HUES6 (cell line): ENCODE measurements at regions not wholly inside any gene's neighbourhood (a gene's known extent, or its start where the extent isn't known, plus 50 kb on each side); places are given as distances from the start of the nearest gene placed in this dataset.

Experiments
- H3K27ac ChIP-seq: 2 replicates; pipeline ENCODE4 v1.7.0; 2013; ENCODE audit warnings: low read depth, mild to moderate bottlenecking, low read length, inconsistent platforms
- H3K27me3 ChIP-seq: 2 replicates; pipeline ENCODE4 v1.6.1; 2013; ENCODE audit warnings: low read length; ENCODE audit not compliant: control insufficient read depth, insufficient read depth
- H3K36me3 ChIP-seq: 2 replicates; pipeline ENCODE4 v1.6.1; 2013; ENCODE audit warnings: low read length; ENCODE audit not compliant: control insufficient read depth, insufficient read depth
- H3K4me1 ChIP-seq: 2 replicates; pipeline ENCODE4 v1.6.1; 2013; ENCODE audit warnings: low read length; ENCODE audit not compliant: control insufficient read depth, insufficient read depth
- H3K4me3 ChIP-seq: 2 replicates; pipeline ENCODE4 v1.5.1; 2013; ENCODE audit warnings: low read depth, low read length
- H3K9ac ChIP-seq: one replicate; pipeline ENCODE4 v1.6.1; 2013; ENCODE audit warnings: mild to moderate bottlenecking, low read length
- H3K9me3 ChIP-seq: 2 replicates; pipeline ENCODE4 v1.6.1; 2013; ENCODE audit warnings: low read depth, low read length; ENCODE audit not compliant: control insufficient read depth, insufficient read depth

DNA sequence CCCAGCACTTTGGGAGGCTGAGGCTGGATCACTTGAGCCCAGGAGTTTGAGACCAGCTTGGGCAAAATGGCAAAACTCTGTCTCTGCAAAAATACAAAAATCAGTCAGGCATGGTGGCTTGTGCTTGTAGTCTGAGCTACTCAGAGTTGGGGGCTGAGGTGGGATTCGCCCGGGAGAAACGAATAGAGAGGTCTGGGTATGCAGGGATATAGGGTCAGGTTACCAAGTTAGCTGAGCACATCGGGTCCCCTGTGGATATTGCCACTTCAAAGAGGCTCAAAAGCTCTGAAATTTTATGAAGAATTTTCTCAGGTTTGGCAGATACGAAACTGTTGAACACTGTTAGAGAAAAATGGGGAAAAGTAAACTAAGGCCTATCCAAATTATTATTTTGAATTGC lies 120.9 kb upstream of the SGK1 start:
- H3K9ac ChIP-seq, result no peak overlapping the region
- no peak overlapping the region for H3K4me3 ChIP-seq
- peaks cover 8% of the 10 kb centered on the region; the same call in 1 of the 2 replicates for H3K4me1 ChIP-seq
- H3K27ac ChIP-seq, result no peak overlapping the region
- no peaks in the 10 kb centered on the region for H3K27me3 ChIP-seq
- no peaks in the 10 kb centered on the region for H3K36me3 ChIP-seq
- H3K9me3 ChIP-seq, result no peaks in the 10 kb centered on the region

DNA sequence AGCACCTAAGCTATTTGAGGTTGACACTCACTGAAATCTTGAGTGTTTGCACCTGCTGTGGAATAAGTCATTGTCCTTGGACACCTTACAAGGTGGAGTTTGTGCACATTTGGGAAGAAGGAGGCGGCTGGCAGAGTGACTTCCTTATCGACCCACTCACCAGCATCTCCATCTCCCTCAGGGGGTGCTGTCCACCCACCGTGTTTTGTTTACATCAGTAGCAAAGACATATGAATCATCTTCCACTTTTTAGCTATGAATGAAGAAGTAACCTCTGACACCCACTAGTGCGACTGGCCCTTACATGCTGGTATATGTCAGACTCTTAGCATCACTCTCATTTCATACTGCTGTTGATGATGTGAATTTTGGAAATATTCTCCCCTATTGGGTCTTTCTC lies 119.5 kb upstream of the SGK1 start:
- Histone ChIP-seq H3K27ac (no peak overlapping the region), H3K36me3 (no peaks in the 10 kb centered on the region), H3K4me1 (peaks cover 8% of the 10 kb centered on the region; the same call in 1 of the 2 replicates), H3K27me3 (no peaks in the 10 kb centered on the region), H3K4me3 (no peak overlapping the region), H3K9me3 (no peaks in the 10 kb centered on the region), H3K9ac (no peak overlapping the region)

DNA sequence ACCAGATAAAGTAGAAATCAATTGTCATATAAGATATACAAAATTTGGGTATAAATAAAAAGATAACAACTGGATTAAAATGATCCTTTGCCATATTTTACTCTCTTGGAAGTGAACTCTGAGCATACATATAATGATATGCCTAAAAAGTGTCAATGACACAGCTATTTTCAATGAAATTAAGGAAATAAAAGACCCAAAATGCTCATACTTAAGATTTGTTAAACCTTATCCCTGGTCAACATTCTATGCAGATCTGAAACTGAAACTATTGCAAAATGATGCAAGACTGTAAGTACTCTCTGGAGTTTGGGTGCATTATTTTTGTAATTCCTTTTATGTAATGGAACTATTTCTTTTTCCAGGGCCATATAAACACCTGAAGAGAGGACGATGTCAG lies 119.0 kb upstream of the SGK1 start:
- H3K4me3 ChIP-seq, result no peak overlapping the region
- no peaks in the 10 kb centered on the region for H3K9me3 ChIP-seq
- H3K9ac ChIP-seq, result no peak overlapping the region
- H3K36me3 ChIP-seq, result no peaks in the 10 kb centered on the region
- peaks cover 8% of the 10 kb centered on the region; the same call in 1 of the 2 replicates for H3K4me1 ChIP-seq
- H3K27me3 ChIP-seq, result no peaks in the 10 kb centered on the region
- no peak overlapping the region for H3K27ac ChIP-seq

DNA sequence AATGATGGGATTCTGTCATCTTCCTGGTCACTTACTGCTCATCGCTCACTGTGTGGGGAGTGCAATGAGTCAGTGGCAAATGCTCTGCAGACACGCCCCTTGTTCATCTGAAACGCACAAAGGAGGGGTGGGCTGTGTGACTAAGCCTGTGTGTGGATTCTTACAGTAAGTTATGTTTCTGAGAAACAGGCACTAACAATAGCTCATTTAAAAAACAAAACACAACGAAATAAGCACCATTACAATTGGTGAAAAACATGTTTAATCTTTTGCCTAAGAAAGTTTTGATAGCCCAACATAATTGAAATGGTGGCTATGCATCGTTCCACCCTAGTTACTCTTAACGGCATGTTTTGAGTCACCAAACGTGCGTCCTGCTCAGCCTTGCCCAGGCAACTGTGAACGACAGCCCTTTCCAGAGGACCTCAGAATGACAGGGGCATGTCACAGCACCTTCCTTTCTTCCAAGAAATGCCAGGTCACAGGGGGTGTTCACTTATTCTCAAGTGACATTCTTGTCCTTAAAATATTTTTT lies 118.4 kb upstream of the SGK1 start:
- Histone ChIP-seq H3K27ac (no peak overlapping the region), H3K4me1 (peaks cover 8% of the 10 kb centered on the region; the same call in 1 of the 2 replicates), H3K9ac (no peak overlapping the region), H3K9me3 (no peaks in the 10 kb centered on the region), H3K4me3 (no peak overlapping the region; the same call in 1 of the 2 replicates), H3K36me3 (no peaks in the 10 kb centered on the region), H3K27me3 (no peaks in the 10 kb centered on the region)

DNA sequence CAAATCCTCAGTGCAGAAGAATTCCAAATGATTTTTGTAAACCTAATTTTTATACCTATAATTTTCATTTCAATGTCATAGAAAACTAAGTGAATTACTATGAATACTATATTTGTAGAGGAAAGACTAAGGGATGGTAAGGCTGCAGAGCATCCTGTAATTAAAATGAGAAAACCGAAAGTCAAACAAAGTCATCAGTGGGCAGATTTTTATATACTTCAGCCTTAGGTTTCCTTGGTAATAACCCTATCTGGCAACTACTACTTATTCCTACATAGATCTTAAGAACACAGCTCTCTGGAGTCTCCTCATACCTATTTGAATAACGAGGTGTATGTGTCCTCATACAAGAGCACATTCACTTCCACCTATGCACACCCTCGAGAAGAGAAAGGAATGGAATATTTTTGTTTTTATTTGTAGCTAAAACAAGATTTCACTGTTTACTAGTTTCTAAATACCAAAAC lies 117.9 kb upstream of the SGK1 start:
- H3K4me1 ChIP-seq, result peaks cover 8% of the 10 kb centered on the region; the same call in 1 of the 2 replicates
- H3K27ac ChIP-seq, result no peak overlapping the region
- H3K36me3 ChIP-seq, result no peaks in the 10 kb centered on the region
- H3K27me3 ChIP-seq, result no peaks in the 10 kb centered on the region
- H3K9me3 ChIP-seq, result no peaks in the 10 kb centered on the region
- no peak overlapping the region for H3K9ac ChIP-seq
- no peak overlapping the region for H3K4me3 ChIP-seq

DNA sequence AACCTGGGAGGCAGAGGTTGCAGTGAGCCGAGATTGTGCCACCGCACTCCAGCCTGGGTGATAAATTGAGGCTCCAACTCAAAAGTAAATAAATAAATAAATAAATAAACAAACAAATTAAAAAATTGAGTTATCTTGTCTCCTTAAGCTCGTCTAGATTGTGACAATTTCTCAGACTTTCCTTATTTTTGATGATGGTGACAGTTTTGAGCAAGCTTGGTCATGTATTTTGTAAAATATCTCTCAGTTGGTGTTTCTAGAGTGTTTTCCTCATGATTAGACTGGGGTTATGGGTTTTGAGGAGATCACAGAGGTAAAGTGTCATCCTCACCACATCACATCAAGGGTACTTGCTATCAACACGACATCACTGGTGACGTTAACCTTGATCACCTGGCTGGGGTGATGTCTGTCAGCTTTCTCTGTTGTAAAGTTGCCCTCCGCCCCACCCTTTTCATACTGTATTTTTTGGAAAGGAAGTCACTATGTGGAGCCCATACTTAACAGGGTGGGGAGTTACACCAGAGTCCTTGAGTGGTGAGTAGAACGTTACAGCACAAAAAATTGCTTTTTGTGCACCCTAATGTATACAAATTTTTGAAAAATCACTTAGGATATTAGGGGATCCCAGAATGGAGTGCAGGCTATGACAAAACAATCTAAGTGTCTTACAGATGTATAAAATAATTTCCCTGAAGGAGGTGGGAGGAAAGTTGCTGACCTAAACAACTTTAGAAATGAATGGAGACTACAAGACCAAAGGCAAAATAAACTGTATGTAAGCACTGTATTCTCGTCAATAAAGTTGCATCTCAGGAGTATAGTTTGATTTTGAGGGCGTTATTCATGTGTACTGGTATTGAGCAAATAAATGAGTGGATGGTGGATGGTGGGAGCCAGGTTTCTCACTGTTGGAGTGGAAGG lies 116.4 kb upstream of the SGK1 start:
- no peaks in the 10 kb centered on the region for H3K27me3 ChIP-seq
- H3K4me1 ChIP-seq, result peaks cover 8% of the 10 kb centered on the region; the same call in 1 of the 2 replicates
- H3K27ac ChIP-seq, result no peak overlapping the region
- no peaks in the 10 kb centered on the region for H3K9me3 ChIP-seq
- H3K9ac ChIP-seq, result no peak overlapping the region
- no peak overlapping the region for H3K4me3 ChIP-seq
- H3K36me3 ChIP-seq, result no peaks in the 10 kb centered on the region

DNA sequence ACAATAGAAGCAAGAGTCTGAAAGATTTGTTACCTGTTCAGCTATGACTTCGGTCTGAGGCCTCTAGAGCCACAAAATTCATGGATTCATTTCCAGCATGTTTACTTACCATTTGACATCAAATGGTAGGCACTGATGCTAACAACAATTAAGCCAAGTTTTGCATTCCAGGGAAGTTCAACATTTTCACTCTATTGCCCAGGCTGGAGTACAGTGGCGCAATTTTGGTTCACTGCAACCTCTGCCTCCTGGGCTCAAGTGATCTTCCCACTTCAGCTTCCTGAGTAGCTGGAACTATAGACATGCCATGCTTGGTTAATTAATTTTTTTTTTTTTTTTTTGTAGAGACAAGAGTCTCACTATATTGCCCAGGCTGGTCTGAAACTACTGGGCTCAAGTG lies 114.1 kb upstream of the SGK1 start:
- peaks cover 8% of the 10 kb centered on the region; the same call in 1 of the 2 replicates for H3K4me1 ChIP-seq
- H3K36me3 ChIP-seq, result no peaks in the 10 kb centered on the region
- H3K9ac ChIP-seq, result no peak overlapping the region
- no peaks in the 10 kb centered on the region for H3K27me3 ChIP-seq
- no peak overlapping the region for H3K27ac ChIP-seq
- H3K4me3 ChIP-seq, result no peak overlapping the region
- H3K9me3 ChIP-seq, result no peaks in the 10 kb centered on the region

DNA sequence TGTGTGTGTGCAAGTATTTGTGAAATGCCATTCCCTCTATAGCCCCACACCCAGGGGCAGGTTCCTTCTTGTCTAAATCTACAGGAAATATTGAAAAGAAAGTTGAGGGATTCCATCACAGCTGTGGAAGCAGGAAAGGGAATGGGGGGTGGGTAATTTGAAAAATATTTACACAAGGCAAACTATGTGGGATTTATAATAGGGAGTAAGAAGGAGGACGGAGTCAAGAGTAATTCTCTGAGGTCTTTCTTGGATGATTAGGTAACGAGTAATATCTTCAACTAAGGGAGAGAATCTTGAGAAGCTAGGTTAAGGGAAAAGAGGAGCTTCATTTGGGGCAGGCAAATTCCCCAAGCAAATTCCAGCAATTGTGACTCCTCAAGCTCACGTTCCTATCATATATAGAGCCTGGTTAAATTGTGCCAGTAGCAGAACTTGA lies 113.5 kb upstream of the SGK1 start:
- Histone ChIP-seq H3K9ac (no peak overlapping the region), H3K27ac (no peak overlapping the region), H3K27me3 (no peaks in the 10 kb centered on the region)

DNA sequence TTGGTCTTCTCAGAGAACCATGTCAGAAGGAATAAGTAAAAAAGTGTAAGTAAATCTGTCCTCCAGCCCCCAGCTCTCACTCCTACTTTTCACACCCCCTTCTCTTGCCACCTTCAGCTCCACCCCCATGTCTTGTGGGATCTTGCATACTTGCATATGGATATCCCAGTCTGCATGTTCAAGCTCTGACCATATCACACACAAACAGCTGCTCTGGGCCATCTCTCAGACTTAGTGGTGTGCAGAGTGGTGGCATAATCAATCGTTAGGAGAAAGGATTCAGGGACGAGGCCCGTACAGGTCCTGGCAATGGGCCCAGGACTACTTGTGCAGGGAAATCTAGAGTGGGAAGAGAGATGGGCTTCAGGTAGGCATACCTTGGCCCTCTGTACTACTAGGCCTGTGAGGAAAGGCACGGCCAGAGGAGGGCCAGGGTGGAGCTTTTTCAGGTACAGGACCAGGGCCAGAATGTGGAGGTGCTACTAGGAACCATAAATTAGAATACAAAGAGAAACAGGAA lies 112.0 kb upstream of the SGK1 start:
- H3K27ac ChIP-seq, result no peak overlapping the region
- H3K27me3 ChIP-seq, result no peaks in the 10 kb centered on the region
- no peak overlapping the region for H3K4me3 ChIP-seq
- H3K9me3 ChIP-seq, result no peaks in the 10 kb centered on the region
- no peak overlapping the region for H3K9ac ChIP-seq
- H3K4me1 ChIP-seq, result no peaks in the 10 kb centered on the region
- no peaks in the 10 kb centered on the region for H3K36me3 ChIP-seq

More for the DNA sequence above, 113.5 kb upstream of the SGK1 start:
- Histone ChIP-seq H3K9me3 (no peaks in the 10 kb centered on the region), H3K36me3 (no peaks in the 10 kb centered on the region), H3K4me3 (no peak overlapping the region), H3K4me1 (peaks cover 6% of the 10 kb centered on the region; the same call in 1 of the 2 replicates)

DNA sequence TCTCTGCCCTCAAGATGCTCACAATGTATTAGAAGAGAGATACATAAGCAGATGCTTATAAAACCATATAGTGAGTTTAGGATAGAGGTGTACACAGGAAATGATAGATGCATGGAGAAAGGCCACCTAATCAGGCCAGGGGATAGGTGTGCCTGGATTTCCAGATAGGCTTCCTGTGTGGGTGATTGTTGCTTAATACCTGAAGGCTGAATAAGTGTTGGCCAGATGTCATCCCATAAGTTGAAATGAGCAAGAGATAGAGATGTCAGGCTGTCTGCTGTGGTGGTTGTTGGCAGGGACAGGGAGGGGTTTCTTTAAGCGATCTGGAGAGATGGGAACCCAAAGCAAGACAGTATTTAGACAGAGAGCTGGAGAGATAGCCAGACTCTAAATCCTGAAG lies 109.8 kb upstream of the SGK1 start:
- Histone ChIP-seq H3K9ac (no peak overlapping the region), H3K4me1 (no peaks in the 10 kb centered on the region), H3K36me3 (no peaks in the 10 kb centered on the region), H3K27ac (no peak overlapping the region), H3K9me3 (peaks cover 3% of the 10 kb centered on the region; the same call in 1 of the 2 replicates), H3K27me3 (no peaks in the 10 kb centered on the region), H3K4me3 (no peak overlapping the region)

DNA sequence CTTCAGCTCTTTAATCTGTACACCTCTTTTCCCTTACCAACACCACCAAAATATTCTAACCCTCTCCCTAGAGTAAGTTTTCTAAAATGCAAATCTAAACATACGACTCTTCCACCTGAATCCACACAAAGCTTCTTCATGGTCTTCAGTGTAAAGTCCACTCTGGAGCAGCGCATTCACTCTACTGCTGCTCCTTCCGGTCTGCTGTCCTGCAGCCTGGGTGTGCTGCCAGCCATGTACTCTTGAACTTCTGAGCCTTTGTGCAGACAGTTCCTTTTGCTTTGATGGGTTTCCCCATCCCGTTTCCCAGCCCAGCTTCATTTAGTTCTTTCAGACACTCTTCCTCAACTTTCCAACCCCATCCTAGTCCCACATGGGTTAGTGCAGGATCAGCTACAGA lies 108.7 kb upstream of the SGK1 start:
- H3K4me3 ChIP-seq, result no peak overlapping the region
- peaks cover 4% of the 10 kb centered on the region; the same call in 1 of the 2 replicates for H3K9me3 ChIP-seq
- no peak overlapping the region for H3K27ac ChIP-seq
- no peaks in the 10 kb centered on the region for H3K4me1 ChIP-seq
- H3K9ac ChIP-seq, result no peak overlapping the region
- H3K27me3 ChIP-seq, result no peaks in the 10 kb centered on the region
- no peaks in the 10 kb centered on the region for H3K36me3 ChIP-seq
